Smooth muscle cell (in vitro differentiated cells): ENCODE measurements at regions not wholly inside any gene's neighbourhood (a gene's known extent, or its start where the extent isn't known, plus 50 kb on each side); places are given as distances from the start of the nearest gene placed in this dataset.
"Not testable (repeated sequence)": the region's sequence is repeated elsewhere in the genome, so short reads cannot be mapped to it uniquely, and the experiment has no call there.

Experiments used
- DNase-seq: peaks from one replicate; lab custom pipeline; 2025; ENCODE audit not compliant: unreplicated experiment; lab: John Stamatoyannopoulos, UW
- H2AFZ ChIP-seq: fragments of 200-600 bp; sonication (generic); 2 replicates; pipeline ENCODE4 v1.6.0; 2016; ENCODE audit warnings: antibody characterized with exemption, low read depth, mild to moderate bottlenecking
- H3F3A ChIP-seq: fragments of 200-600 bp; sonication (generic); 2 replicates; pipeline ENCODE4 v1.6.0; 2017; ENCODE audit warnings: antibody characterized with exemption, low read depth
- H3K27ac ChIP-seq: fragments of 200-600 bp; sonication (generic); 2 replicates; pipeline ENCODE4 v1.5.1; 2016; ENCODE audit warnings: low read depth, mild to moderate bottlenecking
- H3K27me3 ChIP-seq: fragments of 200-600 bp; sonication (generic); 2 replicates; pipeline ENCODE4 v1.6.1; 2016; ENCODE audit warnings: low read depth, mild to moderate bottlenecking
- H3K36me3 ChIP-seq: fragments of 200-600 bp; sonication (generic); 2 replicates; pipeline ENCODE4 v1.5.1; 2016; ENCODE audit warnings: low read depth
- H3K4me1 ChIP-seq: fragments of 200-600 bp; sonication (generic); 2 replicates; pipeline ENCODE4 v1.5.1; 2016; ENCODE audit warnings: low read depth
- H3K4me2 ChIP-seq: fragments of 200-600 bp; sonication (generic); 2 replicates; pipeline ENCODE4 v1.6.0; 2016; ENCODE audit warnings: mild to moderate bottlenecking
- H3K4me3 ChIP-seq: fragments of 200-600 bp; sonication (generic); 2 replicates; pipeline ENCODE4 v1.5.1; 2016; ENCODE audit warnings: mild to moderate bottlenecking
- H3K79me2 ChIP-seq: fragments of 200-600 bp; sonication (generic); 2 replicates; pipeline ENCODE4 v1.6.0; 2016; ENCODE audit warnings: low read depth, mild to moderate bottlenecking
- H3K9ac ChIP-seq: fragments of 200-600 bp; sonication (generic); 2 replicates; pipeline ENCODE4 v1.6.0; 2016; ENCODE audit warnings: low read depth
- H3K9me3 ChIP-seq: fragments of 200-600 bp; sonication (generic); replicated peaks from 2 replicates; pipeline ENCODE4 v1.5.1; 2016; ENCODE audit warnings: low read depth
- H4K20me1 ChIP-seq: fragments of 200-600 bp; sonication (generic); 2 replicates; pipeline ENCODE4 v1.6.0; 2016; ENCODE audit warnings: low read depth
- WGBS: methylation state at CpG from one replicate; pipeline ENCODE4 v1.1.7; 2016; ENCODE audit warnings: low lambda C conversion rate; 5-methylcytosine and 5-hydroxymethylcytosine counted together
- TF ChIP-seq, protein P1 (sequence below): fragments of 200-600 bp; sonication (generic); IDR thresholded peaks from 2 replicates; pipeline ENCODE4 v1.5.1; 2017; ENCODE audit warnings: borderline replicate concordance, mild to moderate bottlenecking, antibody characterized with exemption; ENCODE audit not compliant: insufficient read depth, poor library complexity, severe bottlenecking

DNA sequence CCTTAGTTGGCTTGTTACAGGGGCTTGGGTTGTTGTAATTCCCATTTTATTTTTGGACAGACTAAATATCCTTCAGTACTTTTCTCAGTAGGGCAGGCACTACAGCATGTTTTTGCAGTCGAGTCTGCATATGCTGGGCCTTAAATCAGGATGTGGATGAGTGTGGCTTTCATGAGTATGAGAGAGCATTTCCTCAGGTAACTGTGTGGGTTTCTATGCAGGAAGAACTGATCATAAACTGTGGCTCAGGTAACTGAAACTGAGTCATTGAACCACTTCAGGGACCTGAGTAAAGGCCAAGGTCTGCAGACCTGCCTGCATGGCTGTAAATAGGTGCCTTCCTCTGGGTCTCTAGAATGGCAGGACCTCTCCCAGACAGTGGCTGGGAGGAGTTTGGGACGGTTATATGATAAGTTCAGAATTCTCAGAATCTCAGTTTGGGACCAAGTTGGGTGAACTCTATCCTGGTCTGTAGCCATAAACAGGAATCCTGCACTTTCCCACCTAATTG is 112.1 kb downstream of the ZNF737 start:
- TF ChIP-seq, protein P1, sequence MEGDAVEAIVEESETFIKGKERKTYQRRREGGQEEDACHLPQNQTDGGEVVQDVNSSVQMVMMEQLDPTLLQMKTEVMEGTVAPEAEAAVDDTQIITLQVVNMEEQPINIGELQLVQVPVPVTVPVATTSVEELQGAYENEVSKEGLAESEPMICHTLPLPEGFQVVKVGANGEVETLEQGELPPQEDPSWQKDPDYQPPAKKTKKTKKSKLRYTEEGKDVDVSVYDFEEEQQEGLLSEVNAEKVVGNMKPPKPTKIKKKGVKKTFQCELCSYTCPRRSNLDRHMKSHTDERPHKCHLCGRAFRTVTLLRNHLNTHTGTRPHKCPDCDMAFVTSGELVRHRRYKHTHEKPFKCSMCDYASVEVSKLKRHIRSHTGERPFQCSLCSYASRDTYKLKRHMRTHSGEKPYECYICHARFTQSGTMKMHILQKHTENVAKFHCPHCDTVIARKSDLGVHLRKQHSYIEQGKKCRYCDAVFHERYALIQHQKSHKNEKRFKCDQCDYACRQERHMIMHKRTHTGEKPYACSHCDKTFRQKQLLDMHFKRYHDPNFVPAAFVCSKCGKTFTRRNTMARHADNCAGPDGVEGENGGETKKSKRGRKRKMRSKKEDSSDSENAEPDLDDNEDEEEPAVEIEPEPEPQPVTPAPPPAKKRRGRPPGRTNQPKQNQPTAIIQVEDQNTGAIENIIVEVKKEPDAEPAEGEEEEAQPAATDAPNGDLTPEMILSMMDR, result no peak
- H3K79me2 ChIP-seq, result no peaks in the 10 kb centered on the region
- WGBS, result 80% methylated on average over 2 of the region's 2 CpGs

DNA sequence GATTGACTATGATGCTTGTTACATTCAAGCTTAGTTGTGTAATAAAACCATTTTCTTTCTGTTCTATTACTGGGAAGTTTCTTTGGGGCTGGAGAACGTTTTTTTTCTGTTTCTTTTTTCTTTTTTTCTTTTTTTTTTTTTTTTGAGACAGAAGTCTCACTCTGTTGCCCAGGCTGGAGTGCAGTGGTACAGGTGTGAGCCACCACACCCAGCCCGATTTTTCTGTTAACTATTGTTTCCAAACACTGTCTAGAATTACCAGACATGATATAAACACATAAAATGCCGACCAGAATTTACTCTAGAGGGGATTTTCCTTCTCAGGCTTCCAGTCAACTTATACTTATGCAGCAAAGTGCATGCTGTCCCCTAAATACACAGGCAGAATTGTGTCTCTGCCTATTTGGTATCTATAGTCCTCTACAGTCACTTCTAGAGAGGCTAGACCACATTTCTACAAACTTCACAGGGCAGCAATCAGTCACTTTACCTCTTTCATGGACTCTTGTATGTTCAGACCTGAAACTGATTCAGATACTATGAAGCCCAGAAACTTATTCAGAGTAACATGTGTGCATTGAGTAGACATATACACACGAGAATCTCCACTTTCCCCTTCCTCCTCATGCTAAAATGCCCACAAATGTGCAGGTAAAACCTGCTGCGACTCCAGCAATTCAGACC is 121.2 kb downstream of the ZNF737 start:
- H3K4me2 ChIP-seq, result no peak overlapping the region
- no peak for DNase-seq
- H2AFZ ChIP-seq, result no peak overlapping the region
- H4K20me1 ChIP-seq, result no peaks in the 10 kb centered on the region
- H3K27ac ChIP-seq, result no peak overlapping the region
- no peaks in the 10 kb centered on the region for H3K4me1 ChIP-seq
- no peaks in the 10 kb centered on the region for H3K79me2 ChIP-seq
- no peaks in the 10 kb centered on the region for H3K9me3 ChIP-seq
- H3K27me3 ChIP-seq, result no peaks in the 10 kb centered on the region
- H3K36me3 ChIP-seq, result no peaks in the 10 kb centered on the region
- no peak overlapping the region for H3K4me3 ChIP-seq
- no peak overlapping the region for H3K9ac ChIP-seq
- H3F3A ChIP-seq, result no peaks in the 10 kb centered on the region
- TF ChIP-seq, protein P1, result no peak
- 39% methylated on average over 3 of the region's 5 CpGs for WGBS

More for the DNA sequence above, 112.1 kb downstream of the ZNF737 start:
- Histone ChIP-seq H2AFZ (no peak overlapping the region), H3K4me1 (no peaks in the 10 kb centered on the region), H3K9me3 (no peaks in the 10 kb centered on the region), H3K27me3 (no peaks in the 10 kb centered on the region), H3K36me3 (no peaks in the 10 kb centered on the region), H3K4me3 (no peak overlapping the region), H4K20me1 (no peaks in the 10 kb centered on the region), H3K27ac (no peak overlapping the region), H3F3A (no peaks in the 10 kb centered on the region), H3K9ac (no peak overlapping the region), H3K4me2 (no peak overlapping the region)
- no peak for DNase-seq

GRCh38 chr19:20432266-20432842 is 133.2 kb downstream of the ZNF737 start:
- H3K9me3 ChIP-seq, H3K4me2 ChIP-seq: not testable (repeated sequence)
- 94% methylated on average over 4 of the region's 4 CpGs for WGBS

GRCh38 chr19:20431826-20432225 is 133.8 kb downstream of the ZNF737 start:
- Histone ChIP-seq H3F3A (no peaks in the 10 kb centered on the region), H3K9ac (no peak overlapping the region), H4K20me1 (no peaks in the 10 kb centered on the region), H2AFZ (no peak overlapping the region), H3K27me3 (no peaks in the 10 kb centered on the region), H3K4me2 (no peak overlapping the region), H3K36me3 (no peaks in the 10 kb centered on the region), H3K4me1 (no peaks in the 10 kb centered on the region), H3K9me3 (no peaks in the 10 kb centered on the region), H3K27ac (no peak overlapping the region), H3K4me3 (no peak overlapping the region), H3K79me2 (no peaks in the 10 kb centered on the region)
- TF ChIP-seq, protein P1, result no peak
- 89% methylated on average over 5 of the region's 5 CpGs for WGBS
- DNase-seq, result no peak

More at GRCh38 chr19:20432266-20432842, 133.2 kb downstream of the ZNF737 start:
- not testable (repeated sequence) for DNase-seq, H3F3A ChIP-seq, H3K9ac ChIP-seq, H3K36me3 ChIP-seq, H3K27ac ChIP-seq, H3K79me2 ChIP-seq, H4K20me1 ChIP-seq, H3K27me3 ChIP-seq, H3K4me1 ChIP-seq, H3K4me3 ChIP-seq, H2AFZ ChIP-seq
